Activated gamma-delta T cell treated with Interleukin-2 at 50 U/mL for 16 hours (primary cell): ENCODE measurements at regions not wholly inside any gene's neighbourhood (a gene's known extent, or its start where the extent isn't known, plus 50 kb on each side); places are given as distances from the start of the nearest gene placed in this dataset.
"Not testable (repeated sequence)": the region's sequence is repeated elsewhere in the genome, so short reads cannot be mapped to it uniquely, and the experiment has no call there.

Experiments used
- DNase-seq: peaks from one replicate; pipeline ENCODE4 v3.0.0-alpha.2; 2020

- no peak for DNase-seq
Measured at GRCh38 chr6:156599978-156600590, 177.1 kb upstream of the ARID1B start.

- no peak for DNase-seq
Measured at GRCh38 chr6:156599366-156599765, 177.8 kb upstream of the ARID1B start.

GRCh38 chr6:156598855-156599180 is 178.4 kb upstream of the ARID1B start:
- DNase-seq: no peak

- no peak for DNase-seq
Measured at GRCh38 chr6:156598071-156598854, 178.9 kb upstream of the ARID1B start.

GRCh38 chr6:156597095-156597494 is 180.1 kb upstream of the ARID1B start:
- DNase-seq: no peak

- DNase-seq: no peak
Measured at GRCh38 chr6:156595476-156595875, 181.7 kb upstream of the ARID1B start.

GRCh38 chr6:156593893-156594292 is 183.3 kb upstream of the ARID1B start:
- no peak for DNase-seq

- no peak for DNase-seq
Measured at GRCh38 chr6:156593127-156593526, 184.1 kb upstream of the ARID1B start.

GRCh38 chr6:156590482-156590881 is 186.7 kb upstream of the ARID1B start:
- DNase-seq: no peak

- no peak for DNase-seq
Measured at GRCh38 chr6:156589281-156589680, 187.9 kb upstream of the ARID1B start.

- DNase-seq: no peak
Measured at GRCh38 chr6:156587751-156588301, 189.4 kb upstream of the ARID1B start.

- no peak for DNase-seq
Measured at GRCh38 chr6:156587071-156587470, 190.1 kb upstream of the ARID1B start.

- DNase-seq: no peak
Measured at GRCh38 chr6:156585859-156586258, 191.3 kb upstream of the ARID1B start.

GRCh38 chr6:156584121-156584520 is 193.1 kb upstream of the ARID1B start:
- DNase-seq: not testable (repeated sequence)

GRCh38 chr6:156583083-156583482 is 194.1 kb upstream of the ARID1B start:
- no peak for DNase-seq

- DNase-seq: no peak
Measured at GRCh38 chr6:156582509-156582992, 194.6 kb upstream of the ARID1B start.

- no peak for DNase-seq
Measured at GRCh38 chr6:156579564-156579963, 197.6 kb upstream of the ARID1B start.

- DNase-seq: no peak
Measured at GRCh38 chr6:156577749-156578148, 199.4 kb upstream of the ARID1B start.

GRCh38 chr6:156575361-156575760 is 201.8 kb upstream of the ARID1B start:
- DNase-seq: no peak

- DNase-seq: no peak
Measured at GRCh38 chr6:156564807-156565149, 212.4 kb upstream of the ARID1B start.

- DNase-seq: peak; percentile 75
Measured at GRCh38 chr6:156564127-156564806, 212.9 kb upstream of the ARID1B start.

- DNase-seq: no peak
Measured at GRCh38 chr6:156563714-156564113, 213.5 kb upstream of the ARID1B start.

- no peak for DNase-seq
Measured at GRCh38 chr6:156562636-156563035, 214.5 kb upstream of the ARID1B start.

GRCh38 chr6:156562019-156562418 is 215.2 kb upstream of the ARID1B start:
- DNase-seq: no peak
